Left renal cortex interstitium (tissue), 4 donors: ENCODE measurements at regions not wholly inside any gene's neighbourhood (a gene's known extent, or its start where the extent isn't known, plus 50 kb on each side); places are given as distances from the start of the nearest gene placed in this dataset.
"Not testable (repeated sequence)": the region's sequence is repeated elsewhere in the genome, so short reads cannot be mapped to it uniquely, and the experiment has no call there.

Experiments used
- DNase-seq, 4 donors: peaks; one replicate each; pipeline ENCODE4 v3.0.0-alpha.2; 2013; ENCODE audit warnings: low read depth in 4 of 4, low spot score in 2 of 4, missing footprints in 1 of 4

GRCh38 chr4:189667386-189667785 lies 273.3 kb upstream of the FRG1 start:
- DNase-seq: not testable (repeated sequence)

- DNase-seq: not testable (repeated sequence)
Observed at GRCh38 chr4:189697675-189698245, 242.9 kb upstream of the FRG1 start.

- DNase-seq: not testable (repeated sequence)
Observed at GRCh38 chr4:189703000-189703399, 237.7 kb upstream of the FRG1 start.

- not testable (repeated sequence) for DNase-seq
Observed at GRCh38 chr4:189706821-189707220, 233.9 kb upstream of the FRG1 start.

- DNase-seq: not testable (repeated sequence)
Observed at GRCh38 chr4:189707227-189707626, 233.4 kb upstream of the FRG1 start.

GRCh38 chr4:189711956-189712355 lies 228.7 kb upstream of the FRG1 start:
- not testable (repeated sequence) for DNase-seq

- not testable (repeated sequence) for DNase-seq
Observed at GRCh38 chr4:189721016-189721993, 219.4 kb upstream of the FRG1 start.

GRCh38 chr4:189722324-189723003 lies 218.2 kb upstream of the FRG1 start:
- peak in 1 of 4 donors; percentile 13 for DNase-seq

- not testable (repeated sequence) for DNase-seq
Observed at GRCh38 chr4:189727982-189728638, 212.6 kb upstream of the FRG1 start.

GRCh38 chr4:189731989-189732388 lies 208.7 kb upstream of the FRG1 start:
- DNase-seq: not testable (repeated sequence)

GRCh38 chr4:189733507-189733906 lies 207.2 kb upstream of the FRG1 start:
- not testable (repeated sequence) for DNase-seq

GRCh38 chr4:189734648-189735267 lies 205.9 kb upstream of the FRG1 start:
- DNase-seq: not testable (repeated sequence)

GRCh38 chr4:189736656-189737055 lies 204.0 kb upstream of the FRG1 start:
- not testable (repeated sequence) for DNase-seq

GRCh38 chr4:189740118-189740517 lies 200.6 kb upstream of the FRG1 start:
- DNase-seq: not testable (repeated sequence)

GRCh38 chr4:189740873-189741272 lies 199.8 kb upstream of the FRG1 start:
- DNase-seq: no peak

GRCh38 chr4:189753092-189753491 lies 187.6 kb upstream of the FRG1 start:
- not testable (repeated sequence) for DNase-seq

- no peak for DNase-seq
Observed at GRCh38 chr4:189763583-189763982, 177.1 kb upstream of the FRG1 start.

GRCh38 chr4:189765301-189765700 lies 175.4 kb upstream of the FRG1 start:
- DNase-seq: peak in 1 of 4 donors; percentile 84

GRCh38 chr4:189765736-189766135 lies 174.9 kb upstream of the FRG1 start:
- DNase-seq: peak in 1 of 4 donors; percentile 59

GRCh38 chr4:189767941-189768340 lies 172.7 kb upstream of the FRG1 start:
- DNase-seq: no peak
